Panc1 (cell line): ENCODE measurements at regions not wholly inside any gene's neighbourhood (a gene's known extent, or its start where the extent isn't known, plus 50 kb on each side); places are given as distances from the start of the nearest gene placed in this dataset.

ENCODE experiments used
- ATAC-seq: fragments of 200-7000 bp; cut with Tn5 transposase; 2 replicates; pipeline ENCODE4 v1.9.1; 2020; ENCODE audit warnings: mild to moderate bottlenecking, moderate library complexity
- BruUV-seq: library from RNA; stranded (reverse); fragments of 400-500 nt; replicated peaks from 2 replicates; lab custom pipeline; 2021; lab: Mats Ljungman, UMichigan
- CTCF ChIA-PET: fragments of 300-600 bp; sonication (Branson Sonifier 250); formaldehyde crosslinking; loops from one replicate; lab custom pipeline; 2022; ENCODE audit warnings: antibody characterized with exemption; lab: Charles Lee
- POLR2A ChIA-PET: fragments of 300-600 bp; sonication (Branson Sonifier 250); formaldehyde crosslinking; loops from one replicate; lab custom pipeline; 2022; ENCODE audit warnings: antibody characterized with exemption; lab: Charles Lee
- DNase-seq: peaks from one replicate; pipeline ENCODE4 v3.0.0-alpha.2; 2010; ENCODE audit warnings: low read depth, low spot score
- H3K27ac ChIP-seq: 2 replicates; pipeline ENCODE4 v1.5.1; 2011; ENCODE audit warnings: mild to moderate bottlenecking, low read length, inconsistent platforms
- H3K27me3 ChIP-seq: fragments of 200-500 bp; sonication (Bioruptor generic); 2 replicates; pipeline ENCODE4 v1.6.0; 2014; ENCODE audit warnings: low read length, inconsistent platforms; ENCODE audit not compliant: control insufficient read depth, insufficient read depth
- H3K36me3 ChIP-seq: fragments of 200-500 bp; sonication (Bioruptor generic); 2 replicates; pipeline ENCODE4 v1.5.1; 2014; ENCODE audit warnings: inconsistent platforms, mild to moderate bottlenecking, low read length, moderate library complexity; ENCODE audit not compliant: control insufficient read depth, insufficient read depth
- H3K4me1 ChIP-seq: 2 replicates; pipeline ENCODE4 v1.5.1; 2011; ENCODE audit warnings: inconsistent platforms, mild to moderate bottlenecking, low read length, moderate library complexity; ENCODE audit not compliant: control insufficient read depth, insufficient read depth
- H3K4me3 ChIP-seq, 2 experiments: 2 replicates each; pipeline ENCODE4 v1.5.1; 2011 to 2012; ENCODE audit warnings: low read depth in 2 of 2, low read length in 2 of 2, mild to moderate bottlenecking in 2 of 2, inconsistent platforms in 1 of 2, moderate library complexity in 1 of 2
- H3K9me3 ChIP-seq: fragments of 200-500 bp; sonication (Bioruptor generic); 2 replicates; pipeline ENCODE4 v1.5.1; 2014; ENCODE audit warnings: low read depth, mild to moderate bottlenecking, inconsistent platforms, low read length, moderate library complexity; ENCODE audit not compliant: control insufficient read depth, insufficient read depth
- CTCF ChIP-seq: fragments of 450-650 bp; IDR thresholded peaks from 2 replicates; pipeline ENCODE4 v1.5.1; 2017; ENCODE audit warnings: mild to moderate bottlenecking
- POLR2AphosphoS5 ChIP-seq: IDR thresholded peaks from 2 replicates; pipeline ENCODE4 v1.6.1; 2012; ENCODE audit warnings: mild to moderate bottlenecking, low read depth, low read length, moderate library complexity
- REST ChIP-seq, 2 experiments: IDR thresholded peaks; 2 replicates each; pipeline ENCODE4 v1.6.1; 2011 to 2012; ENCODE audit warnings: low read depth in 2 of 2, control low read depth in 1 of 2, low read length in 1 of 2, mild to moderate bottlenecking in 1 of 2, moderate library complexity in 1 of 2; ENCODE audit not compliant: insufficient read depth in 1 of 2
- SIN3A ChIP-seq: IDR thresholded peaks from 2 replicates; pipeline ENCODE4 v1.6.1; 2012; ENCODE audit warnings: low read depth, mild to moderate bottlenecking, low read length, moderate library complexity, borderline replicate concordance; ENCODE audit not compliant: insufficient read depth
- TCF7L2 ChIP-seq: IDR thresholded peaks from 2 replicates; pipeline ENCODE4 v1.6.1; 2011; ENCODE audit warnings: mild to moderate bottlenecking, low read depth, low read length, inconsistent platforms
- in situ Hi-C: cut with HindIII; loops from 2 replicates; pipeline ENCODE4 v1.10.0; 2016; ENCODE audit warnings: low sequenced_read_pairs, low pct_unique_long_range_greater_than_20kb
- intact Hi-C: fragments of 100-400 bp; cut with micrococcal nuclease; formaldehyde crosslinking; loops from one replicate; pipeline ENCODE4 v1.10.0; 2022; ENCODE audit not compliant: unreplicated experiment

- TF ChIP-seq TCF7L2 (no peak), POLR2AphosphoS5 (no peak), SIN3A (no peak), CTCF (no peak), REST (IDR thresholded peaks at IDR 0.05; ENCODE audit: insufficient read depth in 1 of 2, low read depth in 2 of 2, low read length in 1 of 2) (no peak)
- Histone ChIP-seq H3K4me3 (no peak overlapping the region), H3K4me1 (peaks cover 6% of the 10 kb centered on the region; the same call in 1 of the 2 replicates), H3K36me3 (no peaks in the 10 kb centered on the region), H3K9me3 (no peaks in the 10 kb centered on the region), H3K27me3 (no peaks in the 10 kb centered on the region; the same call in 1 of the 2 replicates), H3K27ac (no peak overlapping the region)
- no TSS peak for BruUV-seq
- POLR2A ChIA-PET, result no interaction called here
- intact Hi-C loops, result no loop called here
- CTCF ChIA-PET, result no interaction called here
- DNase-seq (no peak), ATAC-seq (no peak)
- in situ Hi-C loops, result no loop called here
Observed at GRCh38 chr5:10858945-10859344, 97.9 kb upstream of the DAP start.

- POLR2A ChIA-PET, result no interaction called here
Observed at GRCh38 chr5:10858307-10858706, 97.3 kb upstream of the DAP start.

More at GRCh38 chr5:10858307-10858706, 97.3 kb upstream of the DAP start:
- in situ Hi-C loops (no loop called here), intact Hi-C loops (no loop called here)
- CTCF ChIA-PET, result no interaction called here
- H3K27me3 ChIP-seq, result no peaks in the 10 kb centered on the region; the same call in 1 of the 2 replicates
- H3K4me1 ChIP-seq, result peaks cover 6% of the 10 kb centered on the region; the same call in 1 of the 2 replicates
- ATAC-seq (no peak), DNase-seq (no peak)
- no peaks in the 10 kb centered on the region for H3K9me3 ChIP-seq
- BruUV-seq, result no TSS peak
- no peak overlapping the region for H3K4me3 ChIP-seq
- H3K27ac ChIP-seq, result no peak overlapping the region
- H3K36me3 ChIP-seq, result no peaks in the 10 kb centered on the region
- TF ChIP-seq POLR2AphosphoS5 (no peak), TCF7L2 (no peak), CTCF (no peak), REST (IDR thresholded peaks at IDR 0.05; ENCODE audit: insufficient read depth in 1 of 2, low read depth in 2 of 2, low read length in 1 of 2) (no peak), SIN3A (no peak)
